SK-N-DZ (cell line): ENCODE measurements at regions not wholly inside any gene's neighbourhood (a gene's known extent, or its start where the extent isn't known, plus 50 kb on each side); places are given as distances from the start of the nearest gene placed in this dataset.
"Not testable (repeated sequence)": the region's sequence is repeated elsewhere in the genome, so short reads cannot be mapped to it uniquely, and the experiment has no call there.

Source experiments
- DNase-seq: peaks from one replicate; pipeline ENCODE4 v3.0.0-alpha.2; 2015; ENCODE audit warnings: low spot score
- small RNA-seq, 2 experiments: library from RNA; depleted of rRNA; stranded (forward); fragments of <200 nt; gene quantifications; one replicate each; pipeline ENCODE3, GENCODE V24; 2014

DNA sequence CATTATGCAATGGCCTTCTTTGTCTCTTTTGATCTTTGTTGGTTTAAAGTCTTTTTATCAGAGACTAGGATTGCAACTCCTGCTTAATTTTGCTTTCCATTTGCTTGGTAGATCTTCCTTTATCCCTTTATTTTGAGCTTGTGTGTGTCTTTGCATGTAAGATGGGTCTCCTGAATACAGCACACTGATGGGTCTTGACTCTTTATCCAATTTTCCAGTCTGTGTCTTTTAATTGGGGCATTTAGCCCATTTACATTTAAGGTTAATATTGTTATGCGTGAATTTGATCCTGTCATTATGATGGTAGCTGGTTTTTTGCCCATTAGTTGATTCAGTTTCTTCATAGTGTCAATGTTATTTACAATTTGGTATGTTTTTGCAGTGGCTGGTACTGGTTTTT is 56.9 kb upstream of the TBX18 start:
- DNase-seq = not testable (repeated sequence)

DNA sequence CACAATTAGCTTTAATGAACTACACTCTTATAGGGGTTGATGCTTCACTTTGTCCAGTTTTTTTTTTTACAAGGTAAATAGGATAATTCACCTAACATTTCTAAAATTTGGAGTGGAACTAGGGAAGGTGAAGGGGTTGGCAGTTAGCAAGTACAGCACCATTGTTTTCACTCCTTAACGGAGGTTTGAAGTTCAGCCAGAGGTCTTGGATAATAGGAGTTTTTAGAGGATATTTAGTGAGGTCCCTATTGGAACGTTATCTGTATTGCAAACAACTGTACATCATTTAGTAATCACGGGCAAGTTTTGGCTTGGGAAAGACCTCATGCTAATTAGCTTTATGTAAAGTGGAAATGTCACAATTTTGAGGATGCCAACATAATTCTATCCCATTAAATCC is 52.3 kb upstream of the TBX18 start:
- no peak for DNase-seq

GRCh38 chr6:84815896-84816735 is 51.7 kb upstream of the TBX18 start:
- no peak for DNase-seq

Small RNAs in the stretch of these regions (small RNA-seq; reads per million reads assigned to genes)
- gene AL109941.1 = 0 reads per million in 2 experiments
